IPS-18a (cell line): ENCODE measurements at regions not wholly inside any gene's neighbourhood (a gene's known extent, or its start where the extent isn't known, plus 50 kb on each side); places are given as distances from the start of the nearest gene placed in this dataset.

Source experiments
- H3K27ac ChIP-seq: one replicate; pipeline ENCODE4 v1.5.1; 2013; ENCODE audit warnings: low read length
- H3K27me3 ChIP-seq: one replicate; pipeline ENCODE4 v1.6.1; 2013; ENCODE audit warnings: mild to moderate bottlenecking, low read length; ENCODE audit not compliant: control insufficient read depth, insufficient read depth
- H3K36me3 ChIP-seq: one replicate; pipeline ENCODE4 v1.6.1; 2013; ENCODE audit warnings: low read depth, low read length; ENCODE audit not compliant: control insufficient read depth
- H3K4me1 ChIP-seq: one replicate; pipeline ENCODE4 v1.6.1; 2013; ENCODE audit warnings: low read depth, low read length; ENCODE audit not compliant: control insufficient read depth
- H3K4me3 ChIP-seq: one replicate; pipeline ENCODE4 v1.5.1; 2013; ENCODE audit warnings: low read length
- H3K9ac ChIP-seq: one replicate; pipeline ENCODE4 v1.6.1; 2013; ENCODE audit warnings: mild to moderate bottlenecking, low read length, moderate library complexity
- H3K9me3 ChIP-seq: one replicate; pipeline ENCODE4 v1.6.1; 2013; ENCODE audit warnings: low read depth, low read length; ENCODE audit not compliant: control insufficient read depth

DNA sequence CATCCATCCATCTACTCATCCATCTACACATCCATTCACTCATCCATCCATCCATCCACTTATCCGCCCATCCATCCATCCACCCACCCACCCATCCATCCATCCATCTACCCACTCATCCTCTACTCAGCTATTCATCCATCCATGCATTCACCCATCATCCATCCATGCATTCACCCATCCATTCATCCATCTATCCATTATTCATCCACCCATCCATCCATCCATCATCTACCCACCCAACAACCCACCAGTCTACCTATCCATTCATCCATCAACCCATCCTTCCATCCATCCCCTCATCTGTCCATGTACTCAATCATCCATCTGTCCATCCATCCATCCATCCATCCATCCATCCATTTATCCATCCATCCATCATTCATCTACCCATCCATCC, 972.7 kb downstream of the BRD1 start:
- Histone ChIP-seq H3K4me3 (no peak overlapping the region), H3K9me3 (no peaks in the 10 kb centered on the region), H3K9ac (no peak overlapping the region), H3K27me3 (no peaks in the 10 kb centered on the region), H3K4me1 (no peaks in the 10 kb centered on the region), H3K36me3 (no peaks in the 10 kb centered on the region), H3K27ac (no peak overlapping the region)

DNA sequence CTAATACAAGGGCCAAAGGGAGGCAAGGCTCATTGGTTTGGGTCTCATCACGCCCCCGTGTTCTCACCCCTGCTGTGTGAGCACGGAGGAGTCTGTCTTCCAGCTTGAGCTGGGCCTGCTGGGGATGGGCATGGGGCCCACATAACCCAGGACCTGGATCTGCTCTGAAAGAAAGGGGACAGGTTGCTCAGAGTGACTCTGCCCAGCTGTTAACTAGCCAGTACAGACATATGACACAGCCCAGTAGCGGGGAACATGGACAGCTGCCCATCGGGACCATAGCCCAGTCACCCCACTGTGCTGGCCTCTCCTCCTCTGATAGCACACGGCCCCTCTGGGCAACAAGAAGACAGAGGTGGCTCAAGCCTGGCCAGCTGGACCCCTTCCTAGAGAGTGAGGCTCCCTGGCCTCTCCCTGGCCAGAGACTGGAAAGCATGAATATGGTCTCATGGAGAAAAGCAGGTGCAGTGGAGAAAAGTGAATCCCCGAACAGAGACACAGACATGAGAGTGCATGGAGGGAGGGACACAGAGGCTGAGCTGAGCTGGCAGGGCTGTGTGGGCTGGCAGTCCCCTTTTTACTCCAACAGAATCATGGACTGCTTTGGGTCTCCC, 973.9 kb downstream of the BRD1 start:
- Histone ChIP-seq H3K9me3 (no peaks in the 10 kb centered on the region), H3K27ac (no peak overlapping the region), H3K4me1 (no peaks in the 10 kb centered on the region), H3K4me3 (no peak overlapping the region), H3K27me3 (no peaks in the 10 kb centered on the region), H3K9ac (no peak overlapping the region), H3K36me3 (no peaks in the 10 kb centered on the region)

DNA sequence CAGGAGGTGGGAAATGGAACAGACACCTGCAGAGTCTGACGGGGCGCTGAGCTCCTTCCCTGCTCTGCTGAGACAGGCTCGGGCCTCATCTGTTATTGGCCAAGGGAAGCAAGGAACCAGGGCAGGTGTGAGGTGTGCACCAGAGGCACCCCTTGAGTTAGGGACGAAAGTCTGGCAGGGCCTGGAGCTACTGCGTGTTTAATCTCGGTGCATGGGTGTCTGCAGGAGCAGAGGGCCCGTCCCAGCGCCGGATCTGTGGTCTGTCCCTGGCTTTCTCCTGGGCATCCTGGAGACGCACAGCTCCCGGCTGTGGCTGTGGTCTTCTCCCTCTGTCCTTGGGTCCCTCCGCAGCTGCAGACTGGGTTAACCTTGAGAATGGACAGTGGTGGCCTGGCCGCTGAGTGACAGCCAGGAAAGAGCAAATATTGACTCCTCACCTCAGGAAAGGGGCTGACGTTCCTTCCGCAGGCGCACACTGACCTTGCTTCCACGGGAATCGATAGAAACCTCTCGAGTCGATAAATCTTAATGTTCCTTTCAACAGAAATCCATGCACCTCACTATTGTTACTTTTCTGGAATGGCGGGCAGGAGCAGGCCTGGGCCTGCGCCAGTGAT, 975.6 kb downstream of the BRD1 start:
- H3K27me3 ChIP-seq = no peaks in the 10 kb centered on the region
- no peaks in the 10 kb centered on the region for H3K9me3 ChIP-seq
- no peak overlapping the region for H3K9ac ChIP-seq
- no peak overlapping the region for H3K27ac ChIP-seq
- no peaks in the 10 kb centered on the region for H3K4me1 ChIP-seq
- no peaks in the 10 kb centered on the region for H3K36me3 ChIP-seq
- no peak overlapping the region for H3K4me3 ChIP-seq

DNA sequence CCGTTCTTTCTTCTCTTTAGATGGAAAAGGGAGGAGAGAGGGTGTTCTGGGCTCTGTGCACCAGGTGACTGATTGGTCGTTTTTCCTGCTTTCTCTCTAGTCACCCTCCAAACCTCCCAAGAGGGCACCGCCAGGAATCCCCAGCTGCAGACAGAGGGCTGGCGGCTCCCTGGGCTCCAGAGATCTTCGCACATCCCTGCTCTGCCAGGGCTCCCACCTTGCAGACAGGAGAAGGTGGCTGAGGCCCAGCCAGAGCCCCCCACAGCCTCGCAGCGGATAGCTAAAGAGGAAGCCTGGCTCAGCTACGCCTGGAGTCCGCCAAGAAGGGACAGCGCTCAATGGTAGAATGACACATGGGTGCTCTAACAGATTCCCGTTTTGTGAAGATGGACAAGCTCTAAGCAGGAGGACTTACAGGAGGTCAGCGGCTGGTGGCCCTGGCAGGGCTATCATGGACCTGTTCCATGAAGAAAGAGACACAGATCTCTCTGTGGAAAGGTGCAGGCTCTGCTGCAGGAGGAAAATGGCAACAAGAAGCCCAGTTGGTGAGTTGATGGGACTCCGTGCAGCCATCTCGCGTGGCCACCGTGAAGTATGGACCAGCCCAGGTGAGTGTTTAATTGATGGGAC, 976.9 kb downstream of the BRD1 start:
- Histone ChIP-seq H3K27ac (no peak overlapping the region), H3K36me3 (no peaks in the 10 kb centered on the region), H3K9ac (no peak overlapping the region), H3K9me3 (no peaks in the 10 kb centered on the region), H3K4me1 (no peaks in the 10 kb centered on the region), H3K27me3 (no peaks in the 10 kb centered on the region), H3K4me3 (no peak overlapping the region)

DNA sequence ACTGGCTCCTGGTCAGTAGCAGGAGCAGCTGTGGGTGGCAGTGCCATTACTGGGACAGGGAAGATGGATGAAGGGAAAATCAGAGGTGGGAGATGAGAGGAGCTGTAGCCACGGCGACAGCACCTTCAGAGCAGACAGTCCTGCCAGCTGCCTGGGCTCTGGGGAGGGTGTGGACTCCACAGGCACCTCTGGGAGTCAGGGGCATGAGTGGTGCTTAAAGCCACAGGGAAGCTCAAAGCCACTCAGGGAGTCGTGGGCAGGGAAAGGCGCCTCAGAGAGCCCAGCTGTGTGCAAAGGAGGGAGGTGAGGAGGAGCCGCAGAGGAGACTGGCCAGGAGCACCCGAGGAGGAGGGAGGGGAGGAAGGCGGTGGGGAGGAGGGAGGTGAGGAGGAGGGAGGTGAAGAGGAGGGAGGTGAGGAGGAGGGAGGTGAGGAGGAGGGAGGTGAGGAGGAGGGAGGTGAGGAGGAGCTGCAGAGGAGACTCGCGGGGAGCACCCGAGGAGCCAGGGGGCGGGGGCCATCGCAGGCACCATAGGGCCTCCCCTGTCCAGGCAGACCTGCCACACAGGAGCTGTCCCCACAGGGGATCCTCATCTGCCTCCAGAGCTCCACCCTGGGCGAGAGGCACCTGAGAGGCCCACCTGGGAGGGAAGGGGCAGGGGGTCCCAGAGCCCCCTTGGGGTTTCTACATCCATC, 977.6 kb downstream of the BRD1 start:
- H3K27ac ChIP-seq = no peak overlapping the region
- H3K4me3 ChIP-seq = no peak overlapping the region
- no peaks in the 10 kb centered on the region for H3K9me3 ChIP-seq

DNA sequence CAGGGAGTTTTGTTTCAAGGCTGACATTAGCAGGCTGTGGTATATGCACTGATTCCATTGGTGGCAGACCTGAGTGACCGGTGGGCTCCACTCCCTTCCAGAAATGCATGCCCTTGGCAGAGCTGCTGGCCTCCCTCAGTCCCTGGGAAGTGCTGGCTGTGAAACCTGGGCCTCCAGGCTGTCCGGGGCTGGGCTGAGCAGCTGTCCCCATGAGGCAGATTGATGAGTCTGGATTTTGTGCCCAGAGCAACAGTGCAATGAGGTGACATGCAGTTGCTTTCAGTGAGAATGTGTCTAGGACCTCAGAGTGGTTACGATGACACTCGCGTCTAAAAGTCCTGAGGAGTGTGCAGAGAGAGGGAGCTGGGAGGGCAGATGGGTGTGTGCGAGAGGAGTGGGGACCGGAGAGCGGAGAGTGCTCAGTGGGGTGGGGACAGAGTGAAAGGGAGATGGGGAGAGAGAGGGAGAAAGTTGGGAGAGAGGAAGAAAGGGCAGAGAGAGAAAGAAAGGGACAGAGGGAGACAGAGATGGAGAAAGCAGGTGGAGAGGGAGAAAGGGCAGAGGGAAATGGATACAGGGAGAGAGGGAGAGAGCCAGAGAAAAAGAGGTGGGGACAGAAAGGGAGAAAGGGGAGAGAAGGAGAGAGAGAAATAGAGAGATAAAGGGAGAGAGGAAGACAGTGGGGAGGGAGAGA, 978.3 kb downstream of the BRD1 start:
- Histone ChIP-seq H3K4me1 (no peaks in the 10 kb centered on the region), H3K4me3 (no peak overlapping the region), H3K27ac (no peak overlapping the region), H3K27me3 (no peaks in the 10 kb centered on the region), H3K9me3 (no peaks in the 10 kb centered on the region), H3K36me3 (no peaks in the 10 kb centered on the region), H3K9ac (no peak overlapping the region)

More for the DNA sequence above, 977.6 kb downstream of the BRD1 start:
- Histone ChIP-seq H3K9ac (no peak overlapping the region), H3K27me3 (no peaks in the 10 kb centered on the region), H3K4me1 (no peaks in the 10 kb centered on the region), H3K36me3 (no peaks in the 10 kb centered on the region)

DNA sequence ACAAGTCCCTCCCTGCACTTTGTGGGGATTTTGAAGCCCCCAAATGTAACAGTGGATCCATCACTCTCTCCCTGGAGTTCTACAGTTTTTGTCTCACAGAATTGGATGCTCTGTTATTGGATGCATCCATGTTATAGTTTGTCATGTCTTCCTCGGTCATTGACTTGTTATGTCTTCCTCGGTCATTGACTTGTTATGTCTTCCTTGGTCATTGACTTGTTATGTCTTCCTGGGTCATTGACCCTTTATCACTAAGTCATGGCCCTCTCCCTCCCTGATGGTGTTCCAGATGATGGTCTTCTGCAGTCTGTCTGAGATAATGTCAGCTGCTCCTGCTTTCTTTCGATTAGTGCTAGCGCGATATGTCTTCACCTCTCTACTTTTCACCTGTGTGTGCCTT, 981.5 kb downstream of the BRD1 start:
- H3K9ac ChIP-seq = no peak overlapping the region
- no peaks in the 10 kb centered on the region for H3K4me1 ChIP-seq
- no peak overlapping the region for H3K4me3 ChIP-seq
- H3K9me3 ChIP-seq = no peaks in the 10 kb centered on the region
- no peaks in the 10 kb centered on the region for H3K27me3 ChIP-seq
- H3K27ac ChIP-seq = no peak overlapping the region
- H3K36me3 ChIP-seq = no peaks in the 10 kb centered on the region

DNA sequence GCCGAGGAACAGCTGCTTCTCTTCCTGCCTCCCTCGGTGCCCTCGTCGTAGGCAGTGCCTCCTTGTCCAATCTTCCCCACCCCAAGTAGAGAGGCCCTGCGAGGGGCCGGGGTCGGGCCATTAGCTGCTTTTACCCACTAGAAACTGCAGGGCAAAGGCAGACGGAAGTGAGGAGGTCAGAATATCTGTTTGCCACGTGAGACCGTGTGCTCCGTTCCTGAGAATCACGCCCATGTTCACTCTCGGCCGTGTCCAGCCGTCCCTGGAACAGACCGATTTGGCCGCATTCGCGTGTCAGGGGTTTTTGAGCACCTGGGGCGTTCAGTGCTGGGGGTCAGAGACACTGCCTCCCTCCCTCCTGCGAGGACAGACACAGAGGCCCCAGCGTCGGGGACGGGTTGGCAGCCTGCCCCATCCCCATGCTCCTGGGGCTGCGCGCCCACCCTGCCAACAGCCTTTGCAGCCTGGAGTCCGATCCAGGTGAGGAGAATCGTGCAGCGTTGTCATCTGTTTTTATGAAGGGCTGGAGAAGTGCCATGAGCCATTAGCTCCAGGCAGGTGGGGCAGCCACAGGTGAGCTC, 982.2 kb downstream of the BRD1 start:
- no peaks in the 10 kb centered on the region for H3K27me3 ChIP-seq
- H3K4me3 ChIP-seq = no peak overlapping the region
- no peak overlapping the region for H3K27ac ChIP-seq
- H3K4me1 ChIP-seq = no peaks in the 10 kb centered on the region
- no peak overlapping the region for H3K9ac ChIP-seq
- H3K9me3 ChIP-seq = no peaks in the 10 kb centered on the region
- no peaks in the 10 kb centered on the region for H3K36me3 ChIP-seq

DNA sequence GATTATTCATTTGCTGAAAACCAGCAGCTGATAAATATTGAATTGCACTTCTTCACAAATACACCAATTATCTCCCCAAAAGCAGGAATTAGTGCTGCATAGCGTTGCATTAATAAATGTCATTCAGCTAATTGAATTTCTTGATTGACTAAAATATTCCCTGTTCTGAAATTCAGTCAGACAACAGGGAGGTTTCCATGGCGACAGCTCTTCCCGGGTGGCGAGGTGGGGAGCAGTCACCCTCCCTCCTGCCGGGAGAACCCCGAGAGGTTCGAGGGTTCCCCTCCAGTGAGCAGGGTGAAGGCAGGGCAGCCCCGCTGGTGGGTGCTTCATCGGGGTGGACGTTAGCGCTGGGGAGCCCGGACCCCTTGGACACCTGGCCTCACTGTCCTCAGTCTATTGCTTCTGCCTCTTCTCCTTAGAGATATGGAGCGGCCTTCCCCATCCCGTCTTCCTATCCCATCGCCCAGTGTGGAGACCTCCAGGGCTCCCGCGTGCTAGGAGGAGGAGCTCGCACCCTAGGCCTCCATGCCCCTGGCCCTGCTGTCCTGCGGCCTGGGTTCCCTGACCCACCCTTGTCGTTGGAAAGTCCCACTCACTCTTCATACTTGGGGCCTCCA, 983.5 kb downstream of the BRD1 start:
- no peaks in the 10 kb centered on the region for H3K4me1 ChIP-seq
- no peak overlapping the region for H3K27ac ChIP-seq
- H3K27me3 ChIP-seq = no peaks in the 10 kb centered on the region
- no peak overlapping the region for H3K4me3 ChIP-seq
- no peaks in the 10 kb centered on the region for H3K36me3 ChIP-seq
- no peaks in the 10 kb centered on the region for H3K9me3 ChIP-seq
- no peak overlapping the region for H3K9ac ChIP-seq

DNA sequence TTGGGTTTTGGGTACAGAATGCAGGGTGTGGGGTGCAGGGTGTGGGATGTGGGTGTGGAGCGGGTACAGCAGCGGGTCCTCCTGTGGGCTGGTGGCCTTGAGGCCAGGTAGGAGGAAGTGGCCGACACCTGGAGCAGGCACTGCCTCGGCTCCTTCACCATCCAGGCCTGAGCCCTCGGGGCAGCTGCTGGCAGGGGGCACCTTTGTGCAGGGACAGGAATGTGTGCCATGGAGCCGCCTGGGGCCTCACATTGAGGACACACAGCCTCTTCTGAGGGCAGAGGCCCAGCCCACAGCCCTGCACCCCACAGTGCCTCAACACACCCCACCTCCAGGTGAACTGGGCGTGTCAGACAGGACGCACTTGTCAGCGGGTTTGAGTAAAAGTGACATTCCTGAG, 984.0 kb downstream of the BRD1 start:
- Histone ChIP-seq H3K9ac (no peak overlapping the region), H3K27ac (no peak overlapping the region), H3K4me3 (no peak overlapping the region), H3K27me3 (no peaks in the 10 kb centered on the region), H3K4me1 (no peaks in the 10 kb centered on the region), H3K36me3 (no peaks in the 10 kb centered on the region), H3K9me3 (no peaks in the 10 kb centered on the region)

DNA sequence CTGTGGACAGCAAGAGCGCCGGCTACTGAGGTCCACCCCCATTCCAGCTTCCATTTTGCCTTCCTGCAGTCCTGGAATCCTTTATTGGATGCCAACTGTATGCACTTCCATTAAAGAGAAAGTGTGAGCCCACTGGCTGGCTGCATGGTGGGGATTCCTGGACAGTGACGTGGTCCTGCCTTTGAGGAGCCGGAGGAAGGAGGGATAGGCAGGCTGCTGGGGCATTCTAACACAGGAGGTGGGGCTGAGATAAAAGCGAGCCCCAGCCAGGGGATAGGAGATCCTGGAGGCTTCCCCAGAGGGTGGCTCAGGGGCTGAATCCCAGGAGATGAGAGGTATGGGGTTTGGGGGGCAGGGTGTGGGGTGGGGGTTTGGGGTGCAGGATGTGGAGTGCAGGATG, 984.7 kb downstream of the BRD1 start:
- Histone ChIP-seq H3K36me3 (no peaks in the 10 kb centered on the region), H3K27ac (no peak overlapping the region), H3K4me3 (no peak overlapping the region), H3K27me3 (no peaks in the 10 kb centered on the region), H3K4me1 (no peaks in the 10 kb centered on the region), H3K9ac (no peak overlapping the region), H3K9me3 (no peaks in the 10 kb centered on the region)
